ENCODE measurements at regions not wholly inside any gene's neighbourhood (a gene's known extent, or its start where the extent isn't known, plus 50 kb on each side); places are given as distances from the start of the nearest gene placed in this dataset.

- Histone ChIP-seq H3K9me3 (ENCODE audit: control insufficient read depth in 2 of 2, insufficient read depth in 1 of 2, low read depth in 1 of 2, low read length in 1 of 2) (no peaks in the 10 kb centered on the region), H3K27ac (ENCODE audit: low read depth in 1 of 3, low read length in 2 of 3) (no peak overlapping the region), H3K4me3 (ENCODE audit: low read depth in 1 of 3, low read length in 3 of 3) (no peak overlapping the region), H3K36me3 (ENCODE audit: control insufficient read depth in 3 of 3, insufficient read depth in 2 of 3, low read depth in 1 of 3, low read length in 3 of 3) (no peaks in the 10 kb centered on the region), H3K27me3 (ENCODE audit: control insufficient read depth in 3 of 3, insufficient read depth in 3 of 3, low read length in 3 of 3) (no peaks in the 10 kb centered on the region), H3K4me1 (ENCODE audit: control insufficient read depth in 3 of 3, insufficient read depth in 2 of 3, low read depth in 1 of 3, low read length in 2 of 3) (no peaks in the 10 kb centered on the region)
- FAIRE-seq (no peak), DNase-seq (no peak)
Measured at GRCh38 chr2:56654936-56655335, 471.1 kb downstream of the CCDC85A start.

DNA sequence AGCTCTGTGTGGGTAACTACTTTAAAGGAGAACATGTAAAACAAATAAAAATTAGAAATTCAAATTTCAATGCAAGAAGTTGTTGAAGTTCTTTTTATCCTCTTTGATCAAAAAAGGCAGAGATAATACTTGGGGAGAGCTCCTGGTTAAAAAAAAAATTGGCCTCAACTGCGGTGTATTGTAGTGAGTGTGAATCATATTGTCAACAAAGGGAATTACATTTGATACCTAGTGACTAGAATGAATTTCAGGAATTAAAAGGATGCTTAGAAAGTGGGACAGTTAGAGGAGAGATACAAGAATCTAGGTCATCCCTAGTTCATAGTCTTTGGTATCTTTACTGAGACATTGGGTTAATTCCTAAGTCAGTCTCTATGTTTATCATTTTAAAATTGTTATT lies 473.0 kb downstream of the CCDC85A start:
- Histone ChIP-seq H3K27ac (ENCODE audit: low read depth in 1 of 3, low read length in 2 of 3) (no peak overlapping the region), H3K4me1 (ENCODE audit: control insufficient read depth in 3 of 3, insufficient read depth in 2 of 3, low read depth in 1 of 3, low read length in 2 of 3) (no peaks in the 10 kb centered on the region), H3K9me3 (ENCODE audit: control insufficient read depth in 2 of 2, insufficient read depth in 1 of 2, low read depth in 1 of 2, low read length in 1 of 2) (no peaks in the 10 kb centered on the region), H3K36me3 (ENCODE audit: control insufficient read depth in 3 of 3, insufficient read depth in 2 of 3, low read depth in 1 of 3, low read length in 3 of 3) (no peaks in the 10 kb centered on the region), H3K27me3 (ENCODE audit: control insufficient read depth in 3 of 3, insufficient read depth in 3 of 3, low read length in 3 of 3) (no peaks in the 10 kb centered on the region), H3K4me3 (ENCODE audit: low read depth in 1 of 3, low read length in 3 of 3) (no peak overlapping the region)
- DNase-seq: no peak
- FAIRE-seq: no peak
- WGBS, 3 donors: 72 to 83% (median 76%) methylated on average over 1 of the region's 1 CpG

- no peak overlapping the region for H3K4me3 ChIP-seq (ENCODE audit: low read depth in 1 of 3, low read length in 3 of 3)
- DNase-seq (no peak), FAIRE-seq (no peak)
- H3K27me3 ChIP-seq (ENCODE audit: control insufficient read depth in 3 of 3, insufficient read depth in 3 of 3, low read length in 3 of 3): no peaks in the 10 kb centered on the region
- WGBS, 3 donors: 26 to 31% (median 27%) methylated on average over 2 of the region's 2 CpGs
- no peaks in the 10 kb centered on the region for H3K9me3 ChIP-seq (ENCODE audit: control insufficient read depth in 2 of 2, insufficient read depth in 1 of 2, low read depth in 1 of 2, low read length in 1 of 2)
- no peaks in the 10 kb centered on the region for H3K36me3 ChIP-seq (ENCODE audit: control insufficient read depth in 3 of 3, insufficient read depth in 2 of 3, low read depth in 1 of 3, low read length in 3 of 3)
- no peak overlapping the region for H3K27ac ChIP-seq (ENCODE audit: low read depth in 1 of 3, low read length in 2 of 3)
- H3K4me1 ChIP-seq (ENCODE audit: control insufficient read depth in 3 of 3, insufficient read depth in 2 of 3, low read depth in 1 of 3, low read length in 2 of 3): no peaks in the 10 kb centered on the region
Measured at GRCh38 chr2:56666777-56667176, 483.0 kb downstream of the CCDC85A start.

DNA sequence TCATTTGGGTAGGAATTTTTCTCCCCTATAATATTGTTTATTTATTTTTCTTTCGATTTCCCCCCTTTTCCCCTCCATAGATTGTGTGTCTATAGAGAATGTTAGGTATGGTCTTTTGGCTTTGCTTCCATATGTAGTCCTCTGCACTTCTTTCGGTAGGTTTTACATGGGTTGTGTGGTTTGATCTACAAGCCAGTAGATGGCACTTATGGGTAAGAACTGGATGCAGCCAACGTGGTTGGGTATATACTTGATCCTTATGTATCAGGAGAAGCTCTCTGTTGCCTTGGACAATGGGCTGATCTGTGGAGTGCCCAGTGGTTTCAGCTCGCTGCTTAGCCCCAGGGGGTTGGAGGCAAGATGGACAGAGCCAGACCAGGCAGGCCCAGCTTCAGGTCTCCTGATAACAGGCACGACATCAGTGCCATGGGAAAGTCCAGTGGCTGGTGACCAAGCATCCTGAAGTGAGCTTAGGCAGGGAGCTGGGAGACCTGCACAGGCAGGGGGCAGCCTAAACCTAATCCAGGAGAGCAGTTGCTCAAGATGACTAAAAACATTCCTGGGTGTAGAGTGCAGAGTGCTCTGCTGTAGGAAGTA lies 488.3 kb downstream of the CCDC85A start:
- FAIRE-seq: no peak
- WGBS, 3 donors: 52 to 62% (median 56%) methylated on average over 5 of the region's 5 CpGs
- Histone ChIP-seq H3K9me3 (ENCODE audit: control insufficient read depth in 2 of 2, insufficient read depth in 1 of 2, low read depth in 1 of 2, low read length in 1 of 2) (peaks cover 4 to 16% of the 10 kb centered on the region in 2 donors), H3K27ac (ENCODE audit: low read depth in 1 of 3, low read length in 2 of 3) (no peak overlapping the region), H3K27me3 (ENCODE audit: control insufficient read depth in 3 of 3, insufficient read depth in 3 of 3, low read length in 3 of 3) (no peaks in the 10 kb centered on the region), H3K36me3 (ENCODE audit: control insufficient read depth in 3 of 3, insufficient read depth in 2 of 3, low read depth in 1 of 3, low read length in 3 of 3) (no peaks in the 10 kb centered on the region), H3K4me3 (ENCODE audit: low read depth in 1 of 3, low read length in 3 of 3) (no peak overlapping the region), H3K4me1 (ENCODE audit: control insufficient read depth in 3 of 3, insufficient read depth in 2 of 3, low read depth in 1 of 3, low read length in 2 of 3) (no peaks in the 10 kb centered on the region)
- no peak for DNase-seq

DNA sequence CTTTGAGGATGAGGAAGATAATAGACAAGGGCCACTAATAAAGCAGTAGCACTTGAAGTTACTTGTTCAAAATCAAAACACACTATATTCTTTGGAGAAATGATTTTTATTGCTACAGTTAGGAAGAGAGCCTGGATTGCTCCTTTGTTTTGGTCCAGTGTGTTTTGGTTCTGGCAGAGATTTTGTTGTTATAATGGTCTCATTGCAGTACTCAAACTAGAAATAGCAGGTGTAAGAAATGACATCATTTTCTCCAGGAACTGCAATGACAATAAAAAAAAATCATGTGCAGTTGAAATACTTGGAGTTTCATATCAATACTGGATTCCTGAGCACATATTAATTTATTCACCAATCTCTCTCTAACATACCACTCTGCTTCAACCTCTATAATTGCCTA lies 490.3 kb downstream of the CCDC85A start:
- no peak for FAIRE-seq
- no peak overlapping the region for H3K27ac ChIP-seq (ENCODE audit: low read depth in 1 of 3, low read length in 2 of 3)
- peaks cover 4 to 16% of the 10 kb centered on the region in 2 donors for H3K9me3 ChIP-seq (ENCODE audit: control insufficient read depth in 2 of 2, insufficient read depth in 1 of 2, low read depth in 1 of 2, low read length in 1 of 2)
- no peak for DNase-seq
- H3K4me1 ChIP-seq (ENCODE audit: control insufficient read depth in 3 of 3, insufficient read depth in 2 of 3, low read depth in 1 of 3, low read length in 2 of 3): no peaks in the 10 kb centered on the region
- no peaks in the 10 kb centered on the region for H3K36me3 ChIP-seq (ENCODE audit: control insufficient read depth in 3 of 3, insufficient read depth in 2 of 3, low read depth in 1 of 3, low read length in 3 of 3)
- no peak overlapping the region for H3K4me3 ChIP-seq (ENCODE audit: low read depth in 1 of 3, low read length in 3 of 3)
- H3K27me3 ChIP-seq (ENCODE audit: control insufficient read depth in 3 of 3, insufficient read depth in 3 of 3, low read length in 3 of 3): no peaks in the 10 kb centered on the region

DNA sequence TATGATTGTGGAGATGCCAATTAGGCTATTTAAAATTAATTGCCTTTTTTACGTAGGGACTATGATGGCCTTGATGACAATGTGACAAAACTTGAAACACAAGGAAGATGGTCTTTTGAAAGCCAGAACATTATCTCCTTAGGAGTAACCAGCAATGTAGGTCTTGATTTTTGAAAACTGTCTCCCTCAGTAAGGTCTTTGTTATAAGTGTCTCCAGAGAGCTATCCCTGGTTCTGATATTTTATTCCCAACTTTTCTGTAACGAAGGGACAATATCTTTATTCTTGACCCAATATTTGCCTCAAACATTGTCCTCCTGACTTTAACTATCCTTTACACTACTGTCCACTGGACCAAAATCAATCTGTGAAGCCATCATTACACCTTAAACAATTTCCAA lies 493.2 kb downstream of the CCDC85A start:
- WGBS, 3 donors: 72 to 82% (median 75%) methylated on average over 2 of the region's 2 CpGs
- Histone ChIP-seq H3K27me3 (ENCODE audit: control insufficient read depth in 3 of 3, insufficient read depth in 3 of 3, low read length in 3 of 3) (no peaks in the 10 kb centered on the region), H3K9me3 (ENCODE audit: control insufficient read depth in 2 of 2, insufficient read depth in 1 of 2, low read depth in 1 of 2, low read length in 1 of 2) (peaks cover 4 to 15% of the 10 kb centered on the region in 2 donors), H3K4me1 (ENCODE audit: control insufficient read depth in 3 of 3, insufficient read depth in 2 of 3, low read depth in 1 of 3, low read length in 2 of 3) (no peaks in the 10 kb centered on the region), H3K36me3 (ENCODE audit: control insufficient read depth in 3 of 3, insufficient read depth in 2 of 3, low read depth in 1 of 3, low read length in 3 of 3) (no peaks in the 10 kb centered on the region), H3K4me3 (ENCODE audit: low read depth in 1 of 3, low read length in 3 of 3) (no peak overlapping the region), H3K27ac (ENCODE audit: low read depth in 1 of 3, low read length in 2 of 3) (no peak overlapping the region)
- FAIRE-seq (no peak), DNase-seq (no peak)

DNA sequence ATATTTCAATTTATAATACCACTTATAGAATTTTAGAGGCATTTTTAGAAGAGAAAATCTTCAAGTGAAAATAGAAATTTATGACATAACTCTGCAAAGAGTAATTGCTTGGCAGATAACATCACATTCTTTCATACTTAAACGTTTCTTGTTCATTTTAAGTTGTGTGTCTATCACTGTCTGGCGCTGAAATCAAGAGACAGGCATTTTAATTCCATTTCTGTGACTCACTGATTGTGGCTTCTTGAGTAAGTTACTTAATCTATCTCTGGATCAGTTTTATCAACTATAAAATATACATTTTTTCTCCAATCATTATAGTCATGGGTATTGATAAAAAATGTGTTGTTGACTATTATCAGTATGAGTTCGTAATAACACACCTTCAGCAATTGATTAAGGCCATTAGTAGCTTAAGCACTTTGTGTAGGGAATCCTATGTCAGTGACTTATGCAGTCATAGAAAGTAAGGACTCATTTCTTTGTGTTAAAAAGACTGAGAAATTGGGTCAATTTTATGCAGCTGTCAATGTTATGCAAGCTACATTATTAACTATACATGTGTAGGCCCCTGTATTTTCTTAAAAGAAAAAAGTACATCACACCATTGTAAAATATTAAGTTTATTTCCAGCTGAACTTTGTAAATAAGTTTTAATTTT lies 497.3 kb downstream of the CCDC85A start:
- no peak for DNase-seq
- no peaks in the 10 kb centered on the region for H3K27me3 ChIP-seq (ENCODE audit: control insufficient read depth in 3 of 3, insufficient read depth in 3 of 3, low read length in 3 of 3)
- no peaks in the 10 kb centered on the region for H3K4me1 ChIP-seq (ENCODE audit: control insufficient read depth in 3 of 3, insufficient read depth in 2 of 3, low read depth in 1 of 3, low read length in 2 of 3)
- no peaks in the 10 kb centered on the region for H3K36me3 ChIP-seq (ENCODE audit: control insufficient read depth in 3 of 3, insufficient read depth in 2 of 3, low read depth in 1 of 3, low read length in 3 of 3)
- no peak for FAIRE-seq
- peaks cover 0 to 2% of the 10 kb centered on the region in 2 donors for H3K9me3 ChIP-seq (ENCODE audit: control insufficient read depth in 2 of 2, insufficient read depth in 1 of 2, low read depth in 1 of 2, low read length in 1 of 2)
- H3K4me3 ChIP-seq (ENCODE audit: low read depth in 1 of 3, low read length in 3 of 3): no peak overlapping the region
- 46 to 56% (median 48%) methylated on average over 3 of the region's 3 CpGs for WGBS, 3 donors
- H3K27ac ChIP-seq (ENCODE audit: low read depth in 1 of 3, low read length in 2 of 3): no peak overlapping the region

DNA sequence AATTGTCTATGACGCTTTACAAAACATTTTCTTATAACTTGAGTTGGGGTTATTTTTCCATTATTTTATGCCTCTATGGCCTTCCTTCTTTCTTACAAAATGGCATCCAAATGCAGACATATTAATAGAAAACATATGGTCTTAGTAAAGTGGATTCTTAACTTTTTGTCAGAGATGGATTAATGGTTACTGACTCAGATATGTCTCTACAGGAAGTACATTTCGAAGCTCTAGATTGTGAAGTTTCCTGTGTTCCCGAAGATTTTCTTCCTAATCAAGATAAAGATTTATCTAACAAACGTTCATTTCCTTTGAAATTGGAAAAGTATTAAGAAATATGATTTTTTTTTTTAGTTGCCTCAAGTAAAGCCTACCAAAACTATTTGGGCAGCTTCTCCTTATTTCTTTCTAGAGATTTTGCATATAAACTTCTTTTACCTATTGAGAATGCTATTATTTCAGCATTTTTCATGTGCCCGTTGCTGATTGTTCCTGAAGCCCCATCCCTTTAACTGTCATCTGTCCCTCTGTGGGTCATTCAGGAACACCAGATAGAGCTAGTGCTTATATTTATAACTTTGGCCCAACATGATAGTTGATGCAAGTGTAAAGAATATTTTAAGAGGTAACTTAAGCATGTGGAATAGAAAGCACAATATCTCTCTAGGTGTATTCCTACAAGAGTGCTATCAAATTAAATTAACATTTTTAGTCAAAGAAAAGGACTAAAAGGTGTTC lies 498.0 kb downstream of the CCDC85A start:
- peaks cover 0 to 2% of the 10 kb centered on the region in 2 donors for H3K9me3 ChIP-seq (ENCODE audit: control insufficient read depth in 2 of 2, insufficient read depth in 1 of 2, low read depth in 1 of 2, low read length in 1 of 2)
- no peaks in the 10 kb centered on the region for H3K4me1 ChIP-seq (ENCODE audit: control insufficient read depth in 3 of 3, insufficient read depth in 2 of 3, low read depth in 1 of 3, low read length in 2 of 3)
- H3K27ac ChIP-seq (ENCODE audit: low read depth in 1 of 3, low read length in 2 of 3): no peak overlapping the region
- no peaks in the 10 kb centered on the region for H3K36me3 ChIP-seq (ENCODE audit: control insufficient read depth in 3 of 3, insufficient read depth in 2 of 3, low read depth in 1 of 3, low read length in 3 of 3)
- DNase-seq: no peak
- H3K27me3 ChIP-seq (ENCODE audit: control insufficient read depth in 3 of 3, insufficient read depth in 3 of 3, low read length in 3 of 3): no peaks in the 10 kb centered on the region
- no peak for FAIRE-seq
- 49 to 59% (median 56%) methylated on average over 5 of the region's 5 CpGs for WGBS, 3 donors
- no peak overlapping the region for H3K4me3 ChIP-seq (ENCODE audit: low read depth in 1 of 3, low read length in 3 of 3)
